ENCODE measurements at regions not wholly inside any gene's neighbourhood (a gene's known extent, or its start where the extent isn't known, plus 50 kb on each side); places are given as distances from the start of the nearest gene placed in this dataset.

DNA sequence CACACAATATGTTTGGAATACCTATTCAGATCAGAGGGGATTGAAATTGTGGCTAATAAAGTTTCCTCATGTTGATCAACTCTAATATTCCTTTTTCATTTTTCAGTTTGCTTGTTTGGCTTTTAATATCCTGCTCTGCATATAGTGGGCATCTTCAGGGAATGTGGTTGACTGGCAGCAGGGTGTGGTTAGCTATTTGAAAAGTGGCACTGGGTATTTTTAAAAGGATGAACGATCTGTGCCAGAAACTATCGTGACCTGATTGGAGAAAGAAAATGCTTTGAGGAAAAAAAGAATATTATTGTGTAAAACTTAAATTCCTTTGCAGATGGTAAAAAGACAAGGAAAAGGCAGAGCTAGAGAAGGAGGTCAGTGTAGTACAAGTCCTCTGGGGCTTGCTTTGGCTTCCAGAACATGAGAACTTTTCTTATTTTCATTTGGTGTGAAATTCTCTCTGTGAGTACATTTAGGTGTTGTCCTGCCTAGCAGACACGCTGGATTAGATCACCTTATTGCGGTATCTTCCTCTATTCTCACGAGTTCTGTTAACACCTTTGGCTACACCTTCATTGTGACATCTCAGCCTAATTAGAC is 329.7 kb upstream of the SNX7 start:
- TF ChIP-seq, protein P1, sequence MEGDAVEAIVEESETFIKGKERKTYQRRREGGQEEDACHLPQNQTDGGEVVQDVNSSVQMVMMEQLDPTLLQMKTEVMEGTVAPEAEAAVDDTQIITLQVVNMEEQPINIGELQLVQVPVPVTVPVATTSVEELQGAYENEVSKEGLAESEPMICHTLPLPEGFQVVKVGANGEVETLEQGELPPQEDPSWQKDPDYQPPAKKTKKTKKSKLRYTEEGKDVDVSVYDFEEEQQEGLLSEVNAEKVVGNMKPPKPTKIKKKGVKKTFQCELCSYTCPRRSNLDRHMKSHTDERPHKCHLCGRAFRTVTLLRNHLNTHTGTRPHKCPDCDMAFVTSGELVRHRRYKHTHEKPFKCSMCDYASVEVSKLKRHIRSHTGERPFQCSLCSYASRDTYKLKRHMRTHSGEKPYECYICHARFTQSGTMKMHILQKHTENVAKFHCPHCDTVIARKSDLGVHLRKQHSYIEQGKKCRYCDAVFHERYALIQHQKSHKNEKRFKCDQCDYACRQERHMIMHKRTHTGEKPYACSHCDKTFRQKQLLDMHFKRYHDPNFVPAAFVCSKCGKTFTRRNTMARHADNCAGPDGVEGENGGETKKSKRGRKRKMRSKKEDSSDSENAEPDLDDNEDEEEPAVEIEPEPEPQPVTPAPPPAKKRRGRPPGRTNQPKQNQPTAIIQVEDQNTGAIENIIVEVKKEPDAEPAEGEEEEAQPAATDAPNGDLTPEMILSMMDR (IDR thresholded peaks at IDR 0.05): no peak
- no peak for TF ChIP-seq POLR2A (IDR thresholded peaks at IDR 0.05)
- intact Hi-C loops (cut with DNase I): no loop called here
- Histone ChIP-seq H3K36me3 (replicated peaks in 1 of 2) (no peaks in the 10 kb centered on the region), H3K4me3 (no peak overlapping the region), H3K27me3 (no peaks in the 10 kb centered on the region), H3K27ac (no peak overlapping the region), H3K4me1 (replicated peaks in 1 of 2) (no peaks in the 10 kb centered on the region), H3K9me3 (replicated peaks in 1 of 3) (no peaks in the 10 kb centered on the region)
- DNase-seq: no peak
- WGBS, 4 donors: 63 to 70% (median 69%) methylated on average over 5 of the region's 5 CpGs

GRCh38 chr1:98331243-98331642 is 330.3 kb upstream of the SNX7 start:
- H3K27ac ChIP-seq: no peak overlapping the region
- no peak overlapping the region for H3K4me3 ChIP-seq
- H3K4me1 ChIP-seq (replicated peaks in 1 of 2): no peaks in the 10 kb centered on the region
- H3K9me3 ChIP-seq (replicated peaks in 1 of 3): no peaks in the 10 kb centered on the region
- TF ChIP-seq, protein P1 (IDR thresholded peaks at IDR 0.05): no peak
- no peak for TF ChIP-seq POLR2A (IDR thresholded peaks at IDR 0.05)
- intact Hi-C loops (cut with DNase I): no loop called here
- DNase-seq: no peak
- no peaks in the 10 kb centered on the region for H3K27me3 ChIP-seq
- 46 to 70% (median 60%) methylated on average over 3 of the region's 3 CpGs for WGBS, 4 donors
- no peaks in the 10 kb centered on the region for H3K36me3 ChIP-seq (replicated peaks in 1 of 2)

- H3K36me3 ChIP-seq (replicated peaks in 1 of 2): no peaks in the 10 kb centered on the region
- WGBS, 4 donors: 58 to 77% (median 69%) methylated on average over 3 of the region's 3 CpGs
- intact Hi-C loops (cut with DNase I): no loop called here
- no peak overlapping the region for H3K4me3 ChIP-seq
- TF ChIP-seq, protein P1 (IDR thresholded peaks at IDR 0.05): no peak
- no peak for TF ChIP-seq POLR2A (IDR thresholded peaks at IDR 0.05)
- H3K9me3 ChIP-seq (replicated peaks in 1 of 3): no peaks in the 10 kb centered on the region
- H3K4me1 ChIP-seq (replicated peaks in 1 of 2): peaks cover 0 to 1% of the 10 kb centered on the region in 2 donors
- no peak for DNase-seq
- H3K27me3 ChIP-seq: no peaks in the 10 kb centered on the region
- H3K27ac ChIP-seq: no peak overlapping the region
These were observed 331.3 kb upstream of the SNX7 start for GRCh38 chr1:98330224-98330623.

DNA sequence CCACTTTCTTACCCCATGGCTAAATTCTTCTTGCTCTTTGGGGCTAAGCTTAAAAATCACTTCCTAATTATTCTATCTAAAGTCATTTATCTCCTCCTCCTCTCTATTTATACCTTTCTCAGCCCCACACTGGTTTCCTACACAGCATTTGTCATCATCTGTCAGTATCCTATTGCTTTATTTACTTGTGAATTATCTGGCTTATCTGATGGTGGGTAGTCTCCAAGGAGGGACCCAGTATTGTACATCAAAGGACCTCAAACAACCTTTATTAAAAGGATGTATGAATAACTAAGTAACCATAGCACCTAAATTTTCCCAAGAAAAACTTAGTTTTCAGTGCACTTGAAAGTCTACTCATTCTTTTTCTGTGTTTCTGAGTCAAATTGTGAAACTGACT is 332.7 kb upstream of the SNX7 start:
- intact Hi-C loops (cut with DNase I): no loop called here
- TF ChIP-seq, protein P1 (IDR thresholded peaks at IDR 0.05): no peak
- DNase-seq: no peak
- Histone ChIP-seq H3K27ac (no peak overlapping the region), H3K4me3 (no peak overlapping the region), H3K4me1 (replicated peaks in 1 of 2) (peaks cover 0 to 13% of the 10 kb centered on the region in 2 donors), H3K36me3 (replicated peaks in 1 of 2) (no peaks in the 10 kb centered on the region), H3K9me3 (replicated peaks in 1 of 3) (no peaks in the 10 kb centered on the region), H3K27me3 (no peaks in the 10 kb centered on the region)

All from adrenal gland (tissue), 9 donors.